IMR-90 (cell line): ENCODE measurements at regions not wholly inside any gene's neighbourhood (a gene's known extent, or its start where the extent isn't known, plus 50 kb on each side); places are given as distances from the start of the nearest gene placed in this dataset.

Experiments
- ATAC-seq: fragments of 200-7000 bp; cut with Tn5 transposase; 2 replicates; pipeline ENCODE4 v1.9.1; 2020; ENCODE audit warnings: low read depth, mild to moderate bottlenecking, moderate library complexity
- BruUV-seq: library from RNA; stranded (reverse); fragments of 400-500 nt; replicated peaks from 2 replicates; lab custom pipeline; 2021; lab: Mats Ljungman, UMichigan
- CTCF ChIA-PET: fragments of 300-600 bp; formaldehyde crosslinking; extraction: SDS; loops from one replicate; lab custom pipeline; 2021; ENCODE audit warnings: antibody characterized with exemption; lab: Yijun Ruan, JAX
- POLR2A ChIA-PET: fragments of 300-600 bp; sonication (Branson Sonifier 250); formaldehyde crosslinking; loops from one replicate; lab custom pipeline; 2022; ENCODE audit warnings: antibody characterized with exemption; ENCODE audit not compliant: unreplicated experiment; lab: Charles Lee
- DNase-seq: peaks from one replicate; pipeline ENCODE4 v3.0.0; 2013
- H2AFZ ChIP-seq: replicated peaks from 2 replicates; pipeline ENCODE3; 2013; ENCODE audit warnings: low read length, mild to moderate bottlenecking; ENCODE audit not compliant: poor library complexity
- H2AK5ac ChIP-seq: 2 replicates; pipeline ENCODE4 v1.6.1; 2013; ENCODE audit warnings: low read depth, low read length, inconsistent platforms
- H2AK9ac ChIP-seq: replicated peaks from 2 replicates; pipeline ENCODE3; 2013; ENCODE audit warnings: mild to moderate bottlenecking, low read depth, low read length, moderate library complexity; ENCODE audit not compliant: poor library complexity
- H2BK120ac ChIP-seq: 2 replicates; pipeline ENCODE4 v1.6.1; 2013; ENCODE audit warnings: low read depth, low read length, inconsistent platforms
- H2BK15ac ChIP-seq: 3 replicates; pipeline ENCODE4 v1.6.1; 2013; ENCODE audit warnings: low read depth, low read length, inconsistent platforms
- H2BK20ac ChIP-seq: 2 replicates; pipeline ENCODE4 v1.6.1; 2013; ENCODE audit warnings: low read depth, mild to moderate bottlenecking, inconsistent platforms, low read length, moderate library complexity
- H2BK5ac ChIP-seq: 2 replicates; pipeline ENCODE4 v1.6.1; 2013; ENCODE audit warnings: mild to moderate bottlenecking, low read depth, low read length, inconsistent platforms; ENCODE audit not compliant: poor library complexity, severe bottlenecking
- H3K14ac ChIP-seq: replicated peaks from 2 replicates; pipeline ENCODE4 v1.6.1; 2013; ENCODE audit warnings: low read depth, low read length, inconsistent platforms
- H3K18ac ChIP-seq: 2 replicates; pipeline ENCODE4 v1.6.1; 2013; ENCODE audit warnings: low read depth, low read length, control low read depth
- H3K23ac ChIP-seq: 2 replicates; pipeline ENCODE4 v1.6.1; 2013; ENCODE audit warnings: low read depth, low read length, inconsistent platforms
- H3K27ac ChIP-seq: 2 replicates; pipeline ENCODE4 v1.5.1; 2013; ENCODE audit warnings: mild to moderate bottlenecking, control low read depth, low read length; ENCODE audit not compliant: insufficient read depth
- H3K27me3 ChIP-seq: 2 replicates; pipeline ENCODE4 v1.6.1; 2013; ENCODE audit warnings: low read length; ENCODE audit not compliant: control insufficient read depth, insufficient read depth
- H3K36me3 ChIP-seq: 2 replicates; pipeline ENCODE4 v1.6.1; 2013; ENCODE audit warnings: low read length, mixed read lengths; ENCODE audit not compliant: control insufficient read depth, insufficient read depth
- H3K4ac ChIP-seq: 2 replicates; pipeline ENCODE4 v1.6.1; 2013; ENCODE audit warnings: low read depth, low read length, inconsistent platforms
- H3K4me1 ChIP-seq: 2 replicates; pipeline ENCODE4 v1.6.1; 2013; ENCODE audit warnings: low read length, mixed read lengths; ENCODE audit not compliant: control insufficient read depth, insufficient read depth
- H3K4me2 ChIP-seq: 2 replicates; pipeline ENCODE4 v1.6.1; 2013; ENCODE audit warnings: low read depth, mild to moderate bottlenecking, control low read depth, low read length, moderate library complexity
- H3K4me3 ChIP-seq: 2 replicates; pipeline ENCODE4 v1.5.1; 2013; ENCODE audit warnings: low read depth, mild to moderate bottlenecking, control low read depth, low read length, moderate library complexity; ENCODE audit not compliant: insufficient read depth
- H3K56ac ChIP-seq: 2 replicates; pipeline ENCODE4 v1.6.1; 2013; ENCODE audit warnings: low read length, inconsistent platforms; ENCODE audit not compliant: insufficient read depth; ENCODE audit errors: extremely low read depth
- H3K79me1 ChIP-seq, 2 experiments: 2 replicates each; pipeline ENCODE4 v1.6.1; 2013; ENCODE audit warnings: low read length in 2 of 2, inconsistent platforms in 1 of 2, low read depth in 1 of 2
- H3K9ac ChIP-seq: 2 replicates; pipeline ENCODE4 v1.6.1; 2013; ENCODE audit warnings: low read depth, low read length, control low read depth
- H3K9me1 ChIP-seq: 2 replicates; pipeline ENCODE4 v1.6.1; 2013; ENCODE audit warnings: low read length, inconsistent platforms; ENCODE audit not compliant: insufficient read depth
- H3K9me3 ChIP-seq: 2 replicates; pipeline ENCODE4 v1.6.1; 2013; ENCODE audit warnings: low read length; ENCODE audit not compliant: control insufficient read depth, insufficient read depth
- H4K20me1 ChIP-seq: 2 replicates; pipeline ENCODE4 v1.6.1; 2013; ENCODE audit warnings: low read length, inconsistent platforms; ENCODE audit not compliant: insufficient read depth
- H4K5ac ChIP-seq: 2 replicates; pipeline ENCODE4 v1.6.1; 2013; ENCODE audit warnings: mild to moderate bottlenecking, low read depth, low read length, control low read depth
- H4K8ac ChIP-seq, 2 experiments: 2 replicates each; pipeline ENCODE4 v1.6.1; 2013; ENCODE audit warnings: low read depth in 2 of 2, low read length in 2 of 2, control low read depth in 1 of 2, inconsistent platforms in 1 of 2
- H4K91ac ChIP-seq: 2 replicates; pipeline ENCODE4 v1.6.1; 2013; ENCODE audit warnings: low read depth, low read length, inconsistent platforms; ENCODE audit not compliant: insufficient read depth
- BHLHE40 ChIP-seq: fragments of 150-350 bp; IDR thresholded peaks from 2 replicates; pipeline ENCODE4 v1.6.1; 2016; ENCODE audit warnings: mild to moderate bottlenecking, low read depth, low read length
- CEBPB ChIP-seq: IDR thresholded peaks from 2 replicates; pipeline ENCODE4 v1.6.1; 2012; ENCODE audit warnings: low read depth, low read length, improper control_type of control experiment
- CHD1 ChIP-seq: IDR thresholded peaks from 2 replicates; pipeline ENCODE4 v1.6.1; 2012; ENCODE audit warnings: low read depth, low read length, improper control_type of control experiment
- CTCF ChIP-seq: conservative IDR thresholded peaks from 2 replicates; pipeline ENCODE4 v1.5.1; 2012; ENCODE audit warnings: mild to moderate bottlenecking, low read depth, low read length, improper control_type of control experiment
- FOS ChIP-seq: fragments of 150-350 bp; IDR thresholded peaks from 2 replicates; pipeline ENCODE4 v1.6.1; 2016; ENCODE audit warnings: low read depth, low read length
- MAFK ChIP-seq: IDR thresholded peaks from 2 replicates; pipeline ENCODE4 v1.6.1; 2012; ENCODE audit warnings: low read depth, low read length, improper control_type of control experiment
- MAZ ChIP-seq: IDR thresholded peaks from 2 replicates; pipeline ENCODE4 v1.6.1; 2012; ENCODE audit warnings: low read depth, mild to moderate bottlenecking, low read length, improper control_type of control experiment, moderate library complexity, borderline replicate concordance
- MXI1 ChIP-seq: IDR thresholded peaks from 2 replicates; pipeline ENCODE4 v1.6.1; 2012; ENCODE audit warnings: low read depth, mild to moderate bottlenecking, low read length, moderate library complexity, borderline replicate concordance
- NFE2L2 ChIP-seq: fragments of 150-350 bp; IDR thresholded peaks from 2 replicates; pipeline ENCODE4 v1.6.1; 2016; ENCODE audit warnings: low read depth, mild to moderate bottlenecking, low read length
- POLR2A ChIP-seq: IDR thresholded peaks from 2 replicates; pipeline ENCODE4 v1.6.1; 2012; ENCODE audit warnings: mild to moderate bottlenecking, low read depth, low read length
- RAD21 ChIP-seq: IDR thresholded peaks from 2 replicates; pipeline ENCODE4 v1.6.1; 2012; ENCODE audit warnings: low read length, improper control_type of control experiment
- RCOR1 ChIP-seq: IDR thresholded peaks from 2 replicates; pipeline ENCODE4 v1.6.1; 2012; ENCODE audit warnings: mild to moderate bottlenecking, low read length, improper control_type of control experiment; ENCODE audit not compliant: insufficient replicate concordance
- RFX5 ChIP-seq: IDR thresholded peaks from 2 replicates; pipeline ENCODE4 v1.8.0; 2012; ENCODE audit warnings: low read depth, mild to moderate bottlenecking, low read length, moderate library complexity
- SMC3 ChIP-seq: fragments of 150-350 bp; IDR thresholded peaks from 2 replicates; pipeline ENCODE4 v1.6.1; 2016; ENCODE audit warnings: low read depth, mild to moderate bottlenecking, antibody characterized with exemption, low read length, moderate library complexity
- WGBS, 2 experiments: methylation state at CpG; one replicate each; pipeline versions ENCODE4 v1.1.5 to v1.1.7; 2013; ENCODE audit warnings: missing lambda C conversion rate in 2 of 2; ENCODE audit not compliant: insufficient read length in 1 of 2; ENCODE audit errors: extremely low coverage in 2 of 2; 5-methylcytosine and 5-hydroxymethylcytosine counted together
- dilution Hi-C: fragments of 300-500 bp; cut with HindIII; formaldehyde crosslinking; loops from one replicate; pipeline ENCODE4 v1.14.3; 2018; ENCODE audit warnings: low sequenced_read_pairs; ENCODE audit not compliant: unreplicated experiment
- in situ Hi-C: fragments of 300-500 bp; cut with MboI; formaldehyde crosslinking; loops from 3 replicates; pipeline ENCODE4 v1.14.3; 2019; ENCODE audit warnings: low sequenced_read_pairs, inconsistent platforms, mixed read lengths
- intact Hi-C: fragments of 100-400 bp; cut with micrococcal nuclease; formaldehyde crosslinking; loops from 2 replicates; pipeline ENCODE4 v1.10.0; 2022
- TF ChIP-seq, protein P1 (sequence below): fragments of 150-350 bp; IDR thresholded peaks from 2 replicates; pipeline ENCODE4 v1.6.1; 2017; ENCODE audit warnings: mild to moderate bottlenecking, antibody characterized with exemption, low read length, low read depth

- Histone ChIP-seq H2AK5ac (no peak overlapping the region), H2BK20ac (no peak overlapping the region), H3K56ac (no peak overlapping the region), H3K9me1 (no peaks in the 10 kb centered on the region), H3K27me3 (no peaks in the 10 kb centered on the region), H3K9ac (no peak overlapping the region), H2AFZ (no peak overlapping the region), H4K20me1 (no peaks in the 10 kb centered on the region), H2BK5ac (no peak overlapping the region), H3K27ac (no peak overlapping the region), H4K8ac (no peak overlapping the region), H2AK9ac (no peak overlapping the region), H3K4me3 (no peak overlapping the region), H3K23ac (no peak overlapping the region), H3K4me1 (no peaks in the 10 kb centered on the region), H3K79me1 (no peaks in the 10 kb centered on the region), H3K18ac (no peak overlapping the region), H3K9me3 (peaks cover 4% of the 10 kb centered on the region), H2BK120ac (no peak overlapping the region), H3K4me2 (no peak overlapping the region), H4K5ac (no peak overlapping the region), H3K36me3 (no peaks in the 10 kb centered on the region), H3K14ac (no peak overlapping the region), H4K91ac (no peak overlapping the region), H2BK15ac (no peak overlapping the region), H3K4ac (no peak overlapping the region)
- ChIA-PET POLR2A (no interaction called here), CTCF (interaction anchor here (0.6 kb wide), 1 partner anchor 59 kb away, joined by 6 read pairs; no protein-coding TSS in a partner anchor)
- ATAC-seq: no peak
- BruUV-seq: no TSS peak
- dilution Hi-C loops (no loop called here), in situ Hi-C loops (no loop called here), intact Hi-C loops (no loop called here)
- TF ChIP-seq RCOR1 (no peak), NFE2L2 (no peak), CTCF (no peak), SMC3 (no peak), MAZ (no peak), CEBPB (no peak), RAD21 (no peak), BHLHE40 (no peak), MXI1 (no peak), MAFK (no peak), CHD1 (no peak), POLR2A (no peak), FOS (no peak), RFX5 (no peak)
- TF ChIP-seq, protein P1, sequence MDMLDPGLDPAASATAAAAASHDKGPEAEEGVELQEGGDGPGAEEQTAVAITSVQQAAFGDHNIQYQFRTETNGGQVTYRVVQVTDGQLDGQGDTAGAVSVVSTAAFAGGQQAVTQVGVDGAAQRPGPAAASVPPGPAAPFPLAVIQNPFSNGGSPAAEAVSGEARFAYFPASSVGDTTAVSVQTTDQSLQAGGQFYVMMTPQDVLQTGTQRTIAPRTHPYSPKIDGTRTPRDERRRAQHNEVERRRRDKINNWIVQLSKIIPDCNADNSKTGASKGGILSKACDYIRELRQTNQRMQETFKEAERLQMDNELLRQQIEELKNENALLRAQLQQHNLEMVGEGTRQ: no peak
- no CpG with 5 or more reads among the region's 2 CpGs for WGBS, 2 experiments
- DNase-seq: no peak
Observed at GRCh38 chr6:159404296-159404695, 235.1 kb downstream of the FNDC1 start.
